VCaP (cell line): ENCODE measurements at regions not wholly inside any gene's neighbourhood (a gene's known extent, or its start where the extent isn't known, plus 50 kb on each side); places are given as distances from the start of the nearest gene placed in this dataset.

ENCODE experiments used
- H3K27ac ChIP-seq: fragments of 450-650 bp; 2 replicates; pipeline ENCODE4 v1.5.1; 2017
- TF ChIP-seq, protein P1 (sequence below): fragments of 450-650 bp; conservative IDR thresholded peaks from 2 replicates; pipeline ENCODE4 v1.5.1; 2017; ENCODE audit warnings: mild to moderate bottlenecking, moderate library complexity

DNA sequence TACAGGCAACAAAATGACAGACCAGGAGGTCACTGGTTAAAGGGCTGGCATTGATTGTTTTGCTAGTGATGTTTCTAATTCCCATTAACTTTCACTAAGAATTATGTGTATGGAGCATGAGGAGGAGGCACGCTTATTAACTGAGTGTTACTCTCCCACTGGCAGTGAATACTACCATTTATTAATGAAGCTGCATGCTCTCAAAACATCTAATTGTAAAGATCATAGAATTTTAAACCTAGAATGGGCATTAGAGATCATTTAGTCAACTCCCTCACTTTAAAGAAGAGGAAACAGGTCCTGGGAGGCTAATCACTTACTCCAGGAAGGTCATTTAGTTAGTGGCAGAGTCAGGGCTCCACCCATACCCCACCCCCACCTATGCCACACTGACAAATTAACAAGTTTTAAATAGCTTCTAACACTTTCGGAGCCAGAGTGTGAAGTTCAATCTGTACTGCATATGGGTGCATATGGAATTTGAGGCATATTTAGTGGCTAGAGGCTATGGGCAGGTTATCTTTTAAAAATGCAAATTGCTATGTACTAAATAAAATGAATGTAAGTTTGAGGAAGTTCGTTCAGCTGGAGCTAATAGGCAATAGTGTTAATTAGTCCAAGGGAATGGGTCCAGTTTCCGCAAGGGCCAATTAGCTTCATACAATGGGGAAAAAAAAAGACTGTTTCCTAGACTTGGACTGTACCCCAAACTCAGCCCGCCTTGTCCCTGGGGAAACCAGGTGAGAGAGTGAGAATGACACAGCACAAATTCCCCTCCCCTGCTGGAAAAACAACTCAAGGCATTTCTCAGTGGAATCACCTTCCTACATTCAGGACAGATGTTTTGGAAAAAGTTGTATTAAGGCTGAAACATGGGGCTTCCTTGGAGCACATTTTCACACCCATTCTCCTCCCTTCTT is 178.8 kb downstream of the ICOS start:
- TF ChIP-seq, protein P1, sequence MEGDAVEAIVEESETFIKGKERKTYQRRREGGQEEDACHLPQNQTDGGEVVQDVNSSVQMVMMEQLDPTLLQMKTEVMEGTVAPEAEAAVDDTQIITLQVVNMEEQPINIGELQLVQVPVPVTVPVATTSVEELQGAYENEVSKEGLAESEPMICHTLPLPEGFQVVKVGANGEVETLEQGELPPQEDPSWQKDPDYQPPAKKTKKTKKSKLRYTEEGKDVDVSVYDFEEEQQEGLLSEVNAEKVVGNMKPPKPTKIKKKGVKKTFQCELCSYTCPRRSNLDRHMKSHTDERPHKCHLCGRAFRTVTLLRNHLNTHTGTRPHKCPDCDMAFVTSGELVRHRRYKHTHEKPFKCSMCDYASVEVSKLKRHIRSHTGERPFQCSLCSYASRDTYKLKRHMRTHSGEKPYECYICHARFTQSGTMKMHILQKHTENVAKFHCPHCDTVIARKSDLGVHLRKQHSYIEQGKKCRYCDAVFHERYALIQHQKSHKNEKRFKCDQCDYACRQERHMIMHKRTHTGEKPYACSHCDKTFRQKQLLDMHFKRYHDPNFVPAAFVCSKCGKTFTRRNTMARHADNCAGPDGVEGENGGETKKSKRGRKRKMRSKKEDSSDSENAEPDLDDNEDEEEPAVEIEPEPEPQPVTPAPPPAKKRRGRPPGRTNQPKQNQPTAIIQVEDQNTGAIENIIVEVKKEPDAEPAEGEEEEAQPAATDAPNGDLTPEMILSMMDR, result no peak
- no peak overlapping the region for H3K27ac ChIP-seq

DNA sequence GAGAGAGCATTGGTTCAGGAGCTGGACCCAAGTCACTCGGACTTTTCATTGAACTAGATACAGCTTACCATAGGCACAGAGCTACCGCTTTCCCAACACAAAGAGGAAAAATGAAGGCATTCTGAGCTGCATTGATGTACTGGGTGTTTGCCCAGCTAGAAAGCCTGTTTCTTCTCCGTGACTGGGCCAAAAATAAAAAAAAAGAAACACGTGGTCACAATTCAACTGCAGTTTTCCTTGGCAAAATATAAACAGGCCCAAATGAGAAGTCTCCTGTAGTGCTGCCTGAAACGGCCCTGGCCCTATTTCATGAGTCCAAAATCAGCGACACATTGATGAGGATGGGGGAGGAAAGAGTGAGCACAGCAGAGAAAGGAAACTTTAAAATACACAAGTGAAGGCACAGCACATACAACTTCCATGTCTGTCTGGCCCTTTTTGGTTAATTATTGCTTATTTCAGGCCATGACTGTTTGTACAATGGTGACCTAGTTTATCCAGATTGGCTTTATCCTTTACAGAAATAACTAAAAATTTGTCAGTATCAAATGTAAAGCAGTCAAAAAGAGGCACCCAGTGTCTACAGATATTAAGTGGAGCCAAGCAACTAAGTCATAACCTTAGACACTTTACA is 179.7 kb downstream of the ICOS start:
- no peak overlapping the region for H3K27ac ChIP-seq
- TF ChIP-seq, protein P1, result no peak

DNA sequence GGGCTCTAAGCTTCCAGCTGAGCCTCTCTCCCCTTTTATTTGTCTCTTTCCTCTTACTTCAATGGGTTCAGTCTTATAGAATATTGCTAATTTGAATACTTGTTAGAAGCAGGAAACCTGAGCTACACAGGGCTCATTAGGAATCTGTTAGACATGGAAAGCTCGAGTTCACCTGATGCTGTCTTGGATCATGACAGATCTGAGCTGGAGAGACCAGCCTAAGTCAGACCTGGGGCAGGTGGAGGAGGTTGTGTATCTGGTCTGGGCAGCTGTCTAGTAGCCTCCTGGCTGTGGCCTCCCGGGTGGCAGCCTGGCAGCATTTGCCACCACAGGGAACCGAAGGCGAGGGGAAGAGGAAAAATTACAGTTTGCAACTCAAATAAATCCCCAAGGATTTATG is 185.9 kb downstream of the ICOS start:
- no peak overlapping the region for H3K27ac ChIP-seq
- TF ChIP-seq, protein P1, result no peak

DNA sequence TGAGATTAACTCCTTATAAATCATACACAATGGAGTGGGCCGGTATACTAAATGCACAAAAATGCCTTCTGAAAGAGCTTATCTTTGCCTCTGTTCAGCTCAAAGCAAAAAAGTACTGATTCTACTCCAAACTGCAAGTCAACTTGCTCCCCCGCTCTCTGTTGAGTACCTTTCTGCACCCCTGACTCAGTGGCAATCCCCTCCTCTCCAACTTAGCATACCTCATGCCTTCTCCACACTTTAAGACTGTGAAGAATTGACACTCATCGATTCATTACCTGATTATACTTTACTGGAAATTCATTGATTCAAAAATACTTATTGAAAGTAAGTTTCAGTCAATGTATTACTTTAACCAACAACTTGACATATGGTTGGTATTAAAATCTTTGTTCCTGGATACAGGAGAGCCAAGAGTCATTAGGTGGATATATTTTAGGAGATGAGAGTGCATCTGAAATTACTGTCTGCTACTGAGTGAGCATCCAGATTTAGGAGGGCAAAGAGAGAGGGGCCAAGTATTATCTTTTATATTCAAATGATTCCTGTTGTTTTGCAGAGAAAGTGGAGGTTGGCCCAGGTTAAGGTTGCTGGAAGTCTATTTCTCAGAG is 187.7 kb downstream of the ICOS start:
- TF ChIP-seq, protein P1, result no peak
- no peak overlapping the region for H3K27ac ChIP-seq

DNA sequence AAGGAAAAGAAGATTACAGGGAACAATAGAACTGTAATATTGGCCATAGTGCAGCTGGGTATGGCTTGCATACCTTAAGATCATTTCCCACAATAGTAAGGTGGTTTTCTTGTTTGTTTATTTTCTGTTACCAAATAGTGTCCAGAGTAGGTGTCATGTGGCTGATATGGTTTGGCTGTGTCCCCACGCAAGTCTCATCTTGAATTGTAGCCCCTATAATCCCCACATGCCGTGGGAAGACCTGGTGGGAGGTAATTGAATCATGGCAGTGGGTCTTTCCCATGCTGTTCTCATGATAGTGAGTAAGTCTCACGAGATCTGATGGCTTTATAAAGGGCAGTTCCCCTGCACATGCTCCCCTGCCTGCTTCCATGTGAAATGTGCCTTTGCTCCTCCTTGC is 190.1 kb downstream of the ICOS start:
- H3K27ac ChIP-seq, result no peak overlapping the region
- TF ChIP-seq, protein P1, result no peak

DNA sequence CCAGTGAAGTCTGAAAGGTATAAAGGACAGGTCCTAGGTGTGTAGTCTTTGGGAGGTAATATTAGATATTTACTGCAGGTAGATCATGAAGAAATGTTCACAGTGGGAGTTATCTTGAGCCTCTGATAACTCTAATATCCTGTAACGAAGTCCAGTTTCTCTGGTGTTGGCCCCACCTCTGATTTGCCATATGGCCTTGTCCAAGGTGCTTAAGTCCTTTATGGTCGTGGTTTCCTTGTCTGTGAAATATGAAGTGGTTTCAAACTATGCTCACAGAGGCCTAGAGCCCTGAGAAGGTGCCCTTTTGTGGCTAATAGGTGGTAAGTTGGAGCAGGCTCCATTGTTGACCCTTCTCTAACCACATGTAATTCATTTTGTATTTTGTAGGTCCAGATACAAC is 190.7 kb downstream of the ICOS start:
- TF ChIP-seq, protein P1, result no peak
- H3K27ac ChIP-seq, result no peak overlapping the region

DNA sequence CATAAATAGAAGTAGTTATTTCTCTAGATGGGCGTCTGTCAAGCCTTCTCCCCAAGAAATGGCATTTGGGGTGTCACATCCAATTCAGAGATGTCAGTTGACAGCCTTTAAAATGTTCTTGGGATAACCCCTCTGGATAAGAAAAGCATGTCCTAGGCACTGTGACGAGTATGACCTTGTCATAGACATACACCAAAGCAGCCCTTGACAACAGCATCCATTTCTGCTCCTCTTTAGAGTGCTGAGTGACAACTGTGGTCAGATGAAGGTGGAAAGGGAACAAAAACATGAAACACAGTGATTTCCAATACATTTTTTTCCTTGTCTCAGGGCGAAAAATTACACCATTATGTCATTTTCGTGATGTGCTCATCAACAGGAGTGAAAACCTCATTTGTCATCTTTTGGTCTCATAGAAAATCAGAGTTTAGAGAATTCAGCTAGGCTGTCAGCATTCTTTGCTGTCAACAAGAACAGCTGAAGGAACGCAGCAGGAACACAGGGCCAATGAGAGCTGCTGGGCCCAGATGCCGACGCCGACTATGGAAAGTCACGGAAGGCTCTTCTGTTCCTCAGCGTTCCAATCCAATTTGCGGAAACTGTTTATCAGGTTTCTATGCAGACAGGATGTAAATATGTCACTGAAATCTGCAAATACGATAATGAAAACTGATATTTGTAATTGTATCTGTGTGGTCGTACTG is 193.2 kb downstream of the ICOS start:
- H3K27ac ChIP-seq, result no peak overlapping the region
- TF ChIP-seq, protein P1, result no peak
